AG09309 (cell line): ENCODE measurements at regions not wholly inside any gene's neighbourhood (a gene's known extent, or its start where the extent isn't known, plus 50 kb on each side); places are given as distances from the start of the nearest gene placed in this dataset.

ENCODE experiments used
- DNase-seq: peaks from one replicate; pipeline ENCODE4 v3.0.0-alpha.2; 2010; ENCODE audit warnings: low read depth
- H3K4me3 ChIP-seq: 2 replicates; pipeline ENCODE4 v1.5.1; 2011; ENCODE audit warnings: mild to moderate bottlenecking, low read depth, low read length, moderate library complexity; ENCODE audit not compliant: control insufficient read depth
- CTCF ChIP-seq: IDR thresholded peaks from 2 replicates; pipeline ENCODE4 v1.5.1; 2011; ENCODE audit warnings: mild to moderate bottlenecking, low read depth, low read length, inconsistent platforms; ENCODE audit not compliant: insufficient read depth, control insufficient read depth; ENCODE audit errors: missing control alignments

- TF ChIP-seq CTCF: no peak
- no peak overlapping the region for H3K4me3 ChIP-seq
- DNase-seq: no peak
These were observed 174.3 kb downstream of the IRS2 start for GRCh38 chr13:109611912-109612691.

GRCh38 chr13:109610517-109610916 lies 175.9 kb downstream of the IRS2 start:
- TF ChIP-seq CTCF: no peak
- DNase-seq: no peak
- H3K4me3 ChIP-seq: no peak overlapping the region

GRCh38 chr13:109608503-109608902 lies 177.9 kb downstream of the IRS2 start:
- no peak for DNase-seq
- TF ChIP-seq CTCF: no peak
- no peak overlapping the region for H3K4me3 ChIP-seq

- no peak overlapping the region for H3K4me3 ChIP-seq
- DNase-seq: no peak
- no peak for TF ChIP-seq CTCF
These were observed 178.3 kb downstream of the IRS2 start for GRCh38 chr13:109608059-109608458.

- DNase-seq: no peak
- TF ChIP-seq CTCF: no peak
- H3K4me3 ChIP-seq: no peak overlapping the region
These were observed 179.9 kb downstream of the IRS2 start for GRCh38 chr13:109606520-109606919.

GRCh38 chr13:109605846-109606245 lies 180.5 kb downstream of the IRS2 start:
- H3K4me3 ChIP-seq: no peak overlapping the region
- no peak for TF ChIP-seq CTCF
- no peak for DNase-seq
